ENCODE measurements at regions not wholly inside any gene's neighbourhood (a gene's known extent, or its start where the extent isn't known, plus 50 kb on each side); places are given as distances from the start of the nearest gene placed in this dataset.

GRCh38 chr13:56909896-56910600, 230.7 kb upstream of the PRR20A start:
- TF ChIP-seq CTCF (IDR thresholded peaks at IDR 0.05) = no peak
- no peak for TF ChIP-seq POLR2A (IDR thresholded peaks at IDR 0.05)
